ENCODE measurements at regions not wholly inside any gene's neighbourhood (a gene's known extent, or its start where the extent isn't known, plus 50 kb on each side); places are given as distances from the start of the nearest gene placed in this dataset.

GRCh38 chr12:125198652-125199051 lies 133.4 kb downstream of the AACS start:
- WGBS (ENCODE audit: insufficient coverage, low coverage, low lambda C conversion rate, missing lambda C conversion rate) = 19% methylated on average over 4 of the region's 4 CpGs
- no peaks in the 10 kb centered on the region for H3K36me3 ChIP-seq
- no peak for DNase-seq
- no peak for ATAC-seq
- intact Hi-C loops (cut with DNase I) = no loop called here
- no peaks in the 10 kb centered on the region for H3K4me1 ChIP-seq
- no peak overlapping the region for H3K4me3 ChIP-seq
- no peak overlapping the region for H3K27ac ChIP-seq
- H3K9me3 ChIP-seq = no peaks in the 10 kb centered on the region
- TF ChIP-seq POLR2A (IDR thresholded peaks at IDR 0.05) = no peak
- TF ChIP-seq CTCF (IDR thresholded peaks at IDR 0.05) = no peak
- H3K27me3 ChIP-seq = no peaks in the 10 kb centered on the region

GRCh38 chr12:125201090-125201489 lies 135.9 kb downstream of the AACS start:
- Histone ChIP-seq H3K9me3 (no peaks in the 10 kb centered on the region), H3K36me3 (no peaks in the 10 kb centered on the region), H3K4me1 (no peaks in the 10 kb centered on the region), H3K4me3 (no peak overlapping the region), H3K27me3 (no peaks in the 10 kb centered on the region), H3K27ac (no peak overlapping the region)
- DNase-seq = no peak
- 55% methylated on average over 3 of the region's 3 CpGs for WGBS (ENCODE audit: insufficient coverage, low coverage, low lambda C conversion rate, missing lambda C conversion rate)
- ATAC-seq = no peak
- intact Hi-C loops (cut with DNase I) = no loop called here
- TF ChIP-seq POLR2A (IDR thresholded peaks at IDR 0.05) (no peak), CTCF (IDR thresholded peaks at IDR 0.05) (no peak)

- Histone ChIP-seq H3K9me3 (no peaks in the 10 kb centered on the region), H3K27ac (no peak overlapping the region), H3K4me3 (no peak overlapping the region), H3K4me1 (no peaks in the 10 kb centered on the region), H3K27me3 (no peaks in the 10 kb centered on the region), H3K36me3 (no peaks in the 10 kb centered on the region)
- intact Hi-C loops (cut with DNase I) = no loop called here
- no peak for TF ChIP-seq POLR2A (IDR thresholded peaks at IDR 0.05)
- no peak for TF ChIP-seq CTCF (IDR thresholded peaks at IDR 0.05)
- DNase-seq (no peak), ATAC-seq (no peak)
- 50% methylated on average over 2 of the region's 2 CpGs for WGBS (ENCODE audit: insufficient coverage, low coverage, low lambda C conversion rate, missing lambda C conversion rate)
Observed at GRCh38 chr12:125201940-125202339, 136.7 kb downstream of the AACS start.

- no CpG with 5 or more reads among the region's 1 CpG for WGBS (ENCODE audit: insufficient coverage, low coverage, low lambda C conversion rate, missing lambda C conversion rate)
- ATAC-seq (no peak), DNase-seq (no peak)
- TF ChIP-seq CTCF (IDR thresholded peaks at IDR 0.05) (no peak), POLR2A (IDR thresholded peaks at IDR 0.05) (no peak)
- no peak overlapping the region for H3K4me3 ChIP-seq
- intact Hi-C loops (cut with DNase I) = no loop called here
- no peak overlapping the region for H3K27ac ChIP-seq
- H3K4me1 ChIP-seq = no peaks in the 10 kb centered on the region
- no peaks in the 10 kb centered on the region for H3K36me3 ChIP-seq
- no peaks in the 10 kb centered on the region for H3K27me3 ChIP-seq
- H3K9me3 ChIP-seq = no peaks in the 10 kb centered on the region
Observed at GRCh38 chr12:125202421-125202820, 137.2 kb downstream of the AACS start.

- ATAC-seq = peak; percentile 55 to 68 (median 62)
- DNase-seq = no peak
- 0% methylated on average over 1 of the region's 1 CpG for WGBS (ENCODE audit: insufficient coverage, low coverage, low lambda C conversion rate, missing lambda C conversion rate)
Observed at GRCh38 chr12:125203145-125203765, 138.0 kb downstream of the AACS start.

More at GRCh38 chr12:125203145-125203765, 138.0 kb downstream of the AACS start:
- no peak overlapping the region for H3K4me3 ChIP-seq
- TF ChIP-seq CTCF (IDR thresholded peaks at IDR 0.05) (peak; percentile 39 to 64 (median 54)), POLR2A (IDR thresholded peaks at IDR 0.05) (no peak)
- H3K27me3 ChIP-seq = no peaks in the 10 kb centered on the region
- no peak overlapping the region for H3K27ac ChIP-seq
- intact Hi-C loops (cut with DNase I) = no loop called here
- H3K4me1 ChIP-seq = no peaks in the 10 kb centered on the region
- H3K9me3 ChIP-seq = no peaks in the 10 kb centered on the region
- no peaks in the 10 kb centered on the region for H3K36me3 ChIP-seq
